ENCODE measurements at regions not wholly inside any gene's neighbourhood (a gene's known extent, or its start where the extent isn't known, plus 50 kb on each side); places are given as distances from the start of the nearest gene placed in this dataset.

DNA sequence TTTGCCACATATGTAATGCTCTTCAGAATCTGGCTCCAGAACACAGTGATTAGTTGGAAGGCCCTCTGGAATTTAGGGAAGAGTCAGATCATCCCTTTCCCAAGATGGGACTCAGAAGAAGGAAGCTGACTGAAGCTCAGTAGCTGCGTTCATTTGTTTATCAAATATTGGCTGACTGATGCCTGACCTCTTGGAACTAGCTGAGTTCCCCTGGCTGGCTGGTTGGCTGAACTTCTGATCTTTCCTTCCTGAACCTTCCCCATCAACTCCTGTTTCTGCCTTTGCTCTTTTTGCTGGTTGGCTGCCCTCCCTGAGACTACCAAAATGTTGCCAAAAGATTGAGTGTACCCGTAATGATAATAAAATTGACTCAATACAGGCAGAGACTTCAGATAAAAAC is 866.5 kb upstream of the INTU start:
- TF ChIP-seq EP300 (IDR thresholded peaks at IDR 0.05) (no peak), POLR2AphosphoS5 (IDR thresholded peaks at IDR 0.05) (no peak)
- TF ChIP-seq, protein P1, sequence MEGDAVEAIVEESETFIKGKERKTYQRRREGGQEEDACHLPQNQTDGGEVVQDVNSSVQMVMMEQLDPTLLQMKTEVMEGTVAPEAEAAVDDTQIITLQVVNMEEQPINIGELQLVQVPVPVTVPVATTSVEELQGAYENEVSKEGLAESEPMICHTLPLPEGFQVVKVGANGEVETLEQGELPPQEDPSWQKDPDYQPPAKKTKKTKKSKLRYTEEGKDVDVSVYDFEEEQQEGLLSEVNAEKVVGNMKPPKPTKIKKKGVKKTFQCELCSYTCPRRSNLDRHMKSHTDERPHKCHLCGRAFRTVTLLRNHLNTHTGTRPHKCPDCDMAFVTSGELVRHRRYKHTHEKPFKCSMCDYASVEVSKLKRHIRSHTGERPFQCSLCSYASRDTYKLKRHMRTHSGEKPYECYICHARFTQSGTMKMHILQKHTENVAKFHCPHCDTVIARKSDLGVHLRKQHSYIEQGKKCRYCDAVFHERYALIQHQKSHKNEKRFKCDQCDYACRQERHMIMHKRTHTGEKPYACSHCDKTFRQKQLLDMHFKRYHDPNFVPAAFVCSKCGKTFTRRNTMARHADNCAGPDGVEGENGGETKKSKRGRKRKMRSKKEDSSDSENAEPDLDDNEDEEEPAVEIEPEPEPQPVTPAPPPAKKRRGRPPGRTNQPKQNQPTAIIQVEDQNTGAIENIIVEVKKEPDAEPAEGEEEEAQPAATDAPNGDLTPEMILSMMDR (IDR thresholded peaks at IDR 0.05), result no peak
